ENCODE measurements at regions not wholly inside any gene's neighbourhood (a gene's known extent, or its start where the extent isn't known, plus 50 kb on each side); places are given as distances from the start of the nearest gene placed in this dataset.

- POLR2A ChIA-PET: no interaction called here
- Histone ChIP-seq H3K79me2 (ENCODE audit: insufficient read depth, low read length) (no peaks in the 10 kb centered on the region), H3K36me3 (ENCODE audit: control insufficient read depth in 1 of 2, insufficient read depth in 2 of 2, low read length in 2 of 2) (no peaks in the 10 kb centered on the region), H4K20me1 (ENCODE audit: insufficient read depth) (no peaks in the 10 kb centered on the region), H3K9me2 (ENCODE audit: insufficient read depth) (no peaks in the 10 kb centered on the region), H3K27me3 (ENCODE audit: insufficient read depth, low read length) (peaks cover 16% of the 10 kb centered on the region), H3K4me3 (replicated peaks in 1 of 2; ENCODE audit: low read depth in 1 of 2, low read length in 2 of 2) (no peak overlapping the region), H3K4me2 (ENCODE audit: low read length) (no peak overlapping the region), H3K9me3 (ENCODE audit: control insufficient read depth in 1 of 2, insufficient read depth in 1 of 2, low read depth in 1 of 2, low read length in 2 of 2) (no peaks in the 10 kb centered on the region), H3K4me1 (ENCODE audit: control insufficient read depth in 1 of 2, insufficient read depth in 2 of 2, low read length in 2 of 2) (no peaks in the 10 kb centered on the region), H3K9ac (ENCODE audit: low read length) (no peak overlapping the region), H3K27ac (ENCODE audit: low read depth, low read length) (no peak overlapping the region), H2AFZ (ENCODE audit: low read depth, low read length, poor library complexity, severe bottlenecking) (no peak overlapping the region)
- intact Hi-C loops (cut with micrococcal nuclease): no loop called here
- no TSS peak for BruUV-seq (replicated peaks)
- CTCF ChIA-PET: no interaction called here
- DNase-seq (ENCODE audit: low read depth, low spot score) (no peak), ATAC-seq (no peak)
- RAD21 ChIA-PET (ENCODE audit: low non-redundant PET in 1 of 2, low total read pairs in 2 of 2, uncharacterized antibody in 2 of 2, unreplicated experiment in 2 of 2): no interaction called here
- TF ChIP-seq, protein P1, sequence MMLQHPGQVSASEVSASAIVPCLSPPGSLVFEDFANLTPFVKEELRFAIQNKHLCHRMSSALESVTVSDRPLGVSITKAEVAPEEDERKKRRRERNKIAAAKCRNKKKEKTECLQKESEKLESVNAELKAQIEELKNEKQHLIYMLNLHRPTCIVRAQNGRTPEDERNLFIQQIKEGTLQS (IDR thresholded peaks at IDR 0.05): no peak
- no peak for TF ChIP-seq MAX (IDR thresholded peaks at IDR 0.05)
- no peak for TF ChIP-seq SIN3A (IDR thresholded peaks at IDR 0.05; ENCODE audit: low read depth)
Observed at GRCh38 chr1:166627558-166627957, 211.7 kb upstream of the POGK start.

GRCh38 chr1:166628259-166628658 is 211.0 kb upstream of the POGK start:
- H3K27ac ChIP-seq (ENCODE audit: low read depth, low read length): no peak overlapping the region
- intact Hi-C loops (cut with micrococcal nuclease): no loop called here
- H4K20me1 ChIP-seq (ENCODE audit: insufficient read depth): no peaks in the 10 kb centered on the region
- H3K36me3 ChIP-seq (ENCODE audit: control insufficient read depth in 1 of 2, insufficient read depth in 2 of 2, low read length in 2 of 2): no peaks in the 10 kb centered on the region
- TF ChIP-seq ZFX (IDR thresholded peaks at IDR 0.05) (no peak), CBX3 (IDR thresholded peaks at IDR 0.05; ENCODE audit: low read depth) (no peak), SP1 (IDR thresholded peaks at IDR 0.05; ENCODE audit: low read depth) (no peak), POLR2A (IDR thresholded peaks at IDR 0.05; ENCODE audit: borderline replicate concordance, extremely low read depth, insufficient read depth, insufficient read length) (no peak), RAD21 (IDR thresholded peaks at IDR 0.05; ENCODE audit: low read depth) (no peak), ZBTB33 (IDR thresholded peaks at IDR 0.05; ENCODE audit: extremely low read depth, insufficient replicate concordance, low read length) (no peak), FOSL1 (IDR thresholded peaks at IDR 0.05; ENCODE audit: low read depth) (no peak), SIN3A (IDR thresholded peaks at IDR 0.05; ENCODE audit: low read depth) (no peak), TCF7L2 (IDR thresholded peaks at IDR 0.05; ENCODE audit: borderline replicate concordance, extremely low read depth, insufficient read depth, insufficient read length) (no peak)
- TF ChIP-seq, protein P2, sequence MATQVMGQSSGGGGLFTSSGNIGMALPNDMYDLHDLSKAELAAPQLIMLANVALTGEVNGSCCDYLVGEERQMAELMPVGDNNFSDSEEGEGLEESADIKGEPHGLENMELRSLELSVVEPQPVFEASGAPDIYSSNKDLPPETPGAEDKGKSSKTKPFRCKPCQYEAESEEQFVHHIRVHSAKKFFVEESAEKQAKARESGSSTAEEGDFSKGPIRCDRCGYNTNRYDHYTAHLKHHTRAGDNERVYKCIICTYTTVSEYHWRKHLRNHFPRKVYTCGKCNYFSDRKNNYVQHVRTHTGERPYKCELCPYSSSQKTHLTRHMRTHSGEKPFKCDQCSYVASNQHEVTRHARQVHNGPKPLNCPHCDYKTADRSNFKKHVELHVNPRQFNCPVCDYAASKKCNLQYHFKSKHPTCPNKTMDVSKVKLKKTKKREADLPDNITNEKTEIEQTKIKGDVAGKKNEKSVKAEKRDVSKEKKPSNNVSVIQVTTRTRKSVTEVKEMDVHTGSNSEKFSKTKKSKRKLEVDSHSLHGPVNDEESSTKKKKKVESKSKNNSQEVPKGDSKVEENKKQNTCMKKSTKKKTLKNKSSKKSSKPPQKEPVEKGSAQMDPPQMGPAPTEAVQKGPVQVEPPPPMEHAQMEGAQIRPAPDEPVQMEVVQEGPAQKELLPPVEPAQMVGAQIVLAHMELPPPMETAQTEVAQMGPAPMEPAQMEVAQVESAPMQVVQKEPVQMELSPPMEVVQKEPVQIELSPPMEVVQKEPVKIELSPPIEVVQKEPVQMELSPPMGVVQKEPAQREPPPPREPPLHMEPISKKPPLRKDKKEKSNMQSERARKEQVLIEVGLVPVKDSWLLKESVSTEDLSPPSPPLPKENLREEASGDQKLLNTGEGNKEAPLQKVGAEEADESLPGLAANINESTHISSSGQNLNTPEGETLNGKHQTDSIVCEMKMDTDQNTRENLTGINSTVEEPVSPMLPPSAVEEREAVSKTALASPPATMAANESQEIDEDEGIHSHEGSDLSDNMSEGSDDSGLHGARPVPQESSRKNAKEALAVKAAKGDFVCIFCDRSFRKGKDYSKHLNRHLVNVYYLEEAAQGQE (IDR thresholded peaks at IDR 0.05; ENCODE audit: low read depth): no peak
- no peak for ATAC-seq
- H3K9me2 ChIP-seq (ENCODE audit: insufficient read depth): no peaks in the 10 kb centered on the region
- H3K4me2 ChIP-seq (ENCODE audit: low read length): no peak overlapping the region
- ChIA-PET POLR2A (no interaction called here), CTCF (no interaction called here), RAD21 (ENCODE audit: low non-redundant PET in 1 of 2, low total read pairs in 2 of 2, uncharacterized antibody in 2 of 2, unreplicated experiment in 2 of 2) (no interaction called here)
- H3K4me1 ChIP-seq (ENCODE audit: control insufficient read depth in 1 of 2, insufficient read depth in 2 of 2, low read length in 2 of 2): no peaks in the 10 kb centered on the region
- no peaks in the 10 kb centered on the region for H3K9me3 ChIP-seq (ENCODE audit: control insufficient read depth in 1 of 2, insufficient read depth in 1 of 2, low read depth in 1 of 2, low read length in 2 of 2)
- no peak overlapping the region for H3K4me3 ChIP-seq (replicated peaks in 1 of 2; ENCODE audit: low read depth in 1 of 2, low read length in 2 of 2)
- H3K79me2 ChIP-seq (ENCODE audit: insufficient read depth, low read length): no peaks in the 10 kb centered on the region
- no peak overlapping the region for H3K9ac ChIP-seq (ENCODE audit: low read length)
- DNase-seq (ENCODE audit: low read depth, low spot score): no peak
- no peak overlapping the region for H2AFZ ChIP-seq (ENCODE audit: low read depth, low read length, poor library complexity, severe bottlenecking)
- H3K27me3 ChIP-seq (ENCODE audit: insufficient read depth, low read length): peaks cover 18% of the 10 kb centered on the region
- no TSS peak for BruUV-seq (replicated peaks)
